ENCODE measurements at regions not wholly inside any gene's neighbourhood (a gene's known extent, or its start where the extent isn't known, plus 50 kb on each side); places are given as distances from the start of the nearest gene placed in this dataset.

DNA sequence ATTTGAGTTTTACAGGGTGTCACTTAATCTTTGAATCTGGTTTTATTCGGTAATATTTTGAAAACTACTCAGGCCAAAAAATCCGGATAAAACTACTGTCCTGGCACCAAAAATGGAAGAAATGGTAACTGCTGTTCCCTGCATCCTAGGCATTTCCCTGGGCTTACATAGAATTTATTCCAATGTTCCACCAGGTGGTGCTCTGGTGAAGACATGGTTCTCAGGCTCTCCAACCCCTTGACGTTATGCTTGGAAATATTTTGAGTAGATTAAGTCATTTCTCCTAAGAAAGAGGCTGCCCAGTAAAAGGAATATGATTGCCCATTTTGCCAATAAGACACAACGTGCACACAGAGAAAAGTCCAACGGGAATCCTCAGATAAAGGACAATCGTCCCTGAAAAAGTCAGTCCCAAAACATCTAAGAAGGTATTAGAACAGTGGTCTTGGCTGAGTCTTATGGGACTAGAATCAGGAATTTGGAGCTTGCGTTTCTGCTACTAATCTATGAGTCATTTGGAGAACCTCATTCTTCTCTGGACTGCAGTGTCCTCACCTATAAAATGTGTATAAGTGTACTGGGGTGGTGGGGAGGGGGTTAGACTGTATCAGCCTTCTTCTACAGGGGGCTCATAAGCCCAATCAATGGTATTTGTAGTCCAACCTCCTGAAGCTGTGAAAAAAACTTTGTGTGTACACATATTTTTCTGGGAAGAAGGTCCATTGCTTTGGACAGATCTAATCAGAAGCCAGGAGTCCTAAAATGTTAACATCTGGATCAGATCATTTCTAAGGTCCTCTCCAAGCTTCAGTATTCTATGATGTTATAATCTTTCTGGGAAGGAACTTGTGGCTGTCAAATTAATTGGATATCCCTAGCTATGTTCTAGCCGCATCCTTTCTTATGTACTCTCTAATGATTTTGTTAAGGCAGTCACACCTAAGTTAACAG, 131.0 kb upstream of the BMP2 start:
- ChIA-PET CTCF (ENCODE audit: low intra/inter-chr PET ratio, low total read pairs) (interaction anchor here (1.9 to 2.2 kb wide), 2 partner anchors 129 to 183 kb away, joined by 6 to 12 read pairs; no protein-coding TSS in a partner anchor), POLR2A (no interaction called here)
- WGBS (ENCODE audit: low lambda C conversion rate), result 14% methylated on average over 8 of the region's 8 CpGs
- DNase-seq (ENCODE audit: low spot score) (peak; percentile 63), ATAC-seq (peak; percentile 96), FAIRE-seq (peak; percentile 66)
- Histone ChIP-seq H3K4me1 (ENCODE audit: insufficient read depth, low read length) (no peaks in the 10 kb centered on the region), H3K27ac (ENCODE audit: extremely low read length, insufficient read depth, low read length) (no peak overlapping the region), H3K36me3 (replicated peaks in 1 of 2; ENCODE audit: control insufficient read depth in 1 of 2, insufficient read depth in 2 of 2, low read length in 2 of 2) (no peaks in the 10 kb centered on the region), H3K4me3 (replicated peaks in 1 of 3; ENCODE audit: insufficient read depth in 1 of 3, low read depth in 2 of 3, low read length in 3 of 3) (no peak overlapping the region), H3K9ac (ENCODE audit: insufficient read depth, low read depth, low read length) (no peak overlapping the region), H3K27me3 (ENCODE audit: control insufficient read depth in 1 of 2, insufficient read depth in 2 of 2, low read length in 2 of 2) (no peaks in the 10 kb centered on the region), H3K9me3 (ENCODE audit: low read length) (no peaks in the 10 kb centered on the region), H4K20me1 (ENCODE audit: insufficient read depth, low read length) (no peaks in the 10 kb centered on the region), H3K79me2 (ENCODE audit: insufficient read depth, low read length) (no peaks in the 10 kb centered on the region), H2AFZ (ENCODE audit: low read length) (no peak overlapping the region), H3K4me2 (ENCODE audit: low read depth, low read length) (no peak overlapping the region)
- BruUV-seq (replicated peaks), result no TSS peak
- intact Hi-C loops (cut with micrococcal nuclease; ENCODE audit: unreplicated experiment) (loop anchor here (1.0 to 5.0 kb wide), 4 partner anchors 66 to 458 kb away; no protein-coding TSS in a partner anchor), in situ Hi-C loops (cut with HindIII; ENCODE audit: extremely low pct_ligation_motif_present, low pct_unique_long_range_greater_than_20kb) (no loop called here)
- peak; percentile 85; the same call in 1 of the 2 replicates for TF ChIP-seq SMC3 (IDR thresholded peaks at IDR 0.05; ENCODE audit: low read length)
- TF ChIP-seq ZNF101 (CRISPR knock-in tag; IDR thresholded peaks at IDR 0.05; ENCODE audit: borderline replicate concordance, low read depth), result no peak
- TF ChIP-seq, protein P1, sequence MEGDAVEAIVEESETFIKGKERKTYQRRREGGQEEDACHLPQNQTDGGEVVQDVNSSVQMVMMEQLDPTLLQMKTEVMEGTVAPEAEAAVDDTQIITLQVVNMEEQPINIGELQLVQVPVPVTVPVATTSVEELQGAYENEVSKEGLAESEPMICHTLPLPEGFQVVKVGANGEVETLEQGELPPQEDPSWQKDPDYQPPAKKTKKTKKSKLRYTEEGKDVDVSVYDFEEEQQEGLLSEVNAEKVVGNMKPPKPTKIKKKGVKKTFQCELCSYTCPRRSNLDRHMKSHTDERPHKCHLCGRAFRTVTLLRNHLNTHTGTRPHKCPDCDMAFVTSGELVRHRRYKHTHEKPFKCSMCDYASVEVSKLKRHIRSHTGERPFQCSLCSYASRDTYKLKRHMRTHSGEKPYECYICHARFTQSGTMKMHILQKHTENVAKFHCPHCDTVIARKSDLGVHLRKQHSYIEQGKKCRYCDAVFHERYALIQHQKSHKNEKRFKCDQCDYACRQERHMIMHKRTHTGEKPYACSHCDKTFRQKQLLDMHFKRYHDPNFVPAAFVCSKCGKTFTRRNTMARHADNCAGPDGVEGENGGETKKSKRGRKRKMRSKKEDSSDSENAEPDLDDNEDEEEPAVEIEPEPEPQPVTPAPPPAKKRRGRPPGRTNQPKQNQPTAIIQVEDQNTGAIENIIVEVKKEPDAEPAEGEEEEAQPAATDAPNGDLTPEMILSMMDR (CRISPR knock-in tag; IDR thresholded peaks at IDR 0.05), result peak; percentile 80
- peak; percentile 77 for TF ChIP-seq STAG1 (CRISPR knock-in tag; IDR thresholded peaks at IDR 0.05)
- 0 out of 2 replicates have a peak, but pooled peaks have one; percentile 30 for TF ChIP-seq TGIF2 (CRISPR knock-in tag; IDR thresholded peaks at IDR 0.05)
- peak; percentile 57; the same call in 1 of the 2 replicates for TF ChIP-seq RAD21 (CRISPR knock-in tag; IDR thresholded peaks at IDR 0.05)
- TF ChIP-seq NR1H2 (CRISPR knock-in tag; IDR thresholded peaks at IDR 0.05; ENCODE audit: borderline replicate concordance, low read depth), result no peak
- TF ChIP-seq, protein P2, sequence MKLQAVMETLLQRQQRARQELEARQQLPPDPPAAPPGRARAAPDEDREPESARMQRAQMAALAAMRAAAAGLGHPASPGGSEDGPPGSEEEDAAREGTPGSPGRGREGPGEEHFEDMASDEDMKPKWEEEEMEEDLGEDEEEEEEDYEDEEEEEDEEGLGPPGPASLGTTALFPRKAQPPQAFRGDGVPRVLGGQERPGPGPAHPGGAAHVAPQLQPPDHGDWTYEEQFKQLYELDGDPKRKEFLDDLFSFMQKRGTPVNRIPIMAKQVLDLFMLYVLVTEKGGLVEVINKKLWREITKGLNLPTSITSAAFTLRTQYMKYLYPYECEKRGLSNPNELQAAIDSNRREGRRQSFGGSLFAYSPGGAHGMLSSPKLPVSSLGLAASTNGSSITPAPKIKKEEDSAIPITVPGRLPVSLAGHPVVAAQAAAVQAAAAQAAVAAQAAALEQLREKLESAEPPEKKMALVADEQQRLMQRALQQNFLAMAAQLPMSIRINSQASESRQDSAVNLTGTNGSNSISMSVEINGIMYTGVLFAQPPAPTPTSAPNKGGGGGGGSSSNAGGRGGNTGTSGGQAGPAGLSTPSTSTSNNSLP (IDR thresholded peaks at IDR 0.05; ENCODE audit: low read depth, low read length), result 0 out of 2 replicates have a peak, but pooled peaks have one; percentile 32
- TF ChIP-seq, protein P3, sequence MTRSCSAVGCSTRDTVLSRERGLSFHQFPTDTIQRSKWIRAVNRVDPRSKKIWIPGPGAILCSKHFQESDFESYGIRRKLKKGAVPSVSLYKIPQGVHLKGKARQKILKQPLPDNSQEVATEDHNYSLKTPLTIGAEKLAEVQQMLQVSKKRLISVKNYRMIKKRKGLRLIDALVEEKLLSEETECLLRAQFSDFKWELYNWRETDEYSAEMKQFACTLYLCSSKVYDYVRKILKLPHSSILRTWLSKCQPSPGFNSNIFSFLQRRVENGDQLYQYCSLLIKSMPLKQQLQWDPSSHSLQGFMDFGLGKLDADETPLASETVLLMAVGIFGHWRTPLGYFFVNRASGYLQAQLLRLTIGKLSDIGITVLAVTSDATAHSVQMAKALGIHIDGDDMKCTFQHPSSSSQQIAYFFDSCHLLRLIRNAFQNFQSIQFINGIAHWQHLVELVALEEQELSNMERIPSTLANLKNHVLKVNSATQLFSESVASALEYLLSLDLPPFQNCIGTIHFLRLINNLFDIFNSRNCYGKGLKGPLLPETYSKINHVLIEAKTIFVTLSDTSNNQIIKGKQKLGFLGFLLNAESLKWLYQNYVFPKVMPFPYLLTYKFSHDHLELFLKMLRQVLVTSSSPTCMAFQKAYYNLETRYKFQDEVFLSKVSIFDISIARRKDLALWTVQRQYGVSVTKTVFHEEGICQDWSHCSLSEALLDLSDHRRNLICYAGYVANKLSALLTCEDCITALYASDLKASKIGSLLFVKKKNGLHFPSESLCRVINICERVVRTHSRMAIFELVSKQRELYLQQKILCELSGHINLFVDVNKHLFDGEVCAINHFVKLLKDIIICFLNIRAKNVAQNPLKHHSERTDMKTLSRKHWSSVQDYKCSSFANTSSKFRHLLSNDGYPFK (CRISPR knock-in tag; IDR thresholded peaks at IDR 0.05; ENCODE audit: borderline replicate concordance), result no peak
- 0 out of 2 replicates have a peak, but pooled peaks have one; percentile 30 for TF ChIP-seq THAP11 (CRISPR knock-in tag; IDR thresholded peaks at IDR 0.05)
